Activated T-helper 17 cell treated with anti-CD3 and anti-CD28 coated beads, Interleukin-2, amount 50 U/mL, for 72 hours (primary cell): ENCODE measurements at regions not wholly inside any gene's neighbourhood (a gene's known extent, or its start where the extent isn't known, plus 50 kb on each side); places are given as distances from the start of the nearest gene placed in this dataset.

ENCODE experiments used
- ATAC-seq: fragments of 150-1000 bp; cut with Tn5 transposase; replicated peaks from 2 replicates; pipeline ENCODE4 v1.10.0; 2021; ENCODE audit warnings: mild to moderate bottlenecking, moderate library complexity
- H3K27ac Mint-ChIP-seq: one replicate; pipeline ENCODE4 v1.8.0; 2022; ENCODE audit warnings: mixed read lengths
- H3K27me3 Mint-ChIP-seq: one replicate; pipeline ENCODE4 v1.8.0; 2022; ENCODE audit warnings: mixed read lengths
- H3K36me3 Mint-ChIP-seq: one replicate; pipeline ENCODE4 v1.8.0; 2022; ENCODE audit warnings: low read depth, mild to moderate bottlenecking, mixed read lengths
- H3K4me1 Mint-ChIP-seq: one replicate; pipeline ENCODE4 v1.8.0; 2022; ENCODE audit warnings: mixed read lengths
- H3K4me3 Mint-ChIP-seq: one replicate; pipeline ENCODE4 v1.8.0; 2022; ENCODE audit warnings: mild to moderate bottlenecking, mixed read lengths
- H3K9me3 Mint-ChIP-seq: one replicate; pipeline ENCODE4 v1.8.0; 2022; ENCODE audit warnings: mixed read lengths

- ATAC-seq = no peak
- H3K36me3 Mint-ChIP-seq = no peaks in the 10 kb centered on the region
- no peak overlapping the region for H3K27ac Mint-ChIP-seq
- peaks cover 7% of the 10 kb centered on the region for H3K9me3 Mint-ChIP-seq
- no peak overlapping the region for H3K4me3 Mint-ChIP-seq
- H3K4me1 Mint-ChIP-seq = no peaks in the 10 kb centered on the region
- no peaks in the 10 kb centered on the region for H3K27me3 Mint-ChIP-seq
These were observed 580.1 kb upstream of the ADGRL2 start for GRCh38 chr1:81220614-81221071.

- H3K36me3 Mint-ChIP-seq = no peaks in the 10 kb centered on the region
- no peaks in the 10 kb centered on the region for H3K27me3 Mint-ChIP-seq
- H3K4me3 Mint-ChIP-seq = no peak overlapping the region
- no peak for ATAC-seq
- no peak overlapping the region for H3K27ac Mint-ChIP-seq
- H3K4me1 Mint-ChIP-seq = no peaks in the 10 kb centered on the region
- peaks cover 7% of the 10 kb centered on the region for H3K9me3 Mint-ChIP-seq
These were observed 583.7 kb upstream of the ADGRL2 start for GRCh38 chr1:81217058-81217457.

GRCh38 chr1:81213279-81213678 is 587.5 kb upstream of the ADGRL2 start:
- Mint-ChIP-seq H3K36me3 (no peaks in the 10 kb centered on the region), H3K27ac (no peak overlapping the region), H3K9me3 (peaks cover 6% of the 10 kb centered on the region), H3K27me3 (no peaks in the 10 kb centered on the region), H3K4me3 (no peak overlapping the region), H3K4me1 (no peaks in the 10 kb centered on the region)
- ATAC-seq = no peak

- no peaks in the 10 kb centered on the region for H3K27me3 Mint-ChIP-seq
- ATAC-seq = no peak
- H3K4me3 Mint-ChIP-seq = no peak overlapping the region
- peaks cover 3% of the 10 kb centered on the region for H3K9me3 Mint-ChIP-seq
- H3K27ac Mint-ChIP-seq = no peak overlapping the region
- no peaks in the 10 kb centered on the region for H3K4me1 Mint-ChIP-seq
- H3K36me3 Mint-ChIP-seq = no peaks in the 10 kb centered on the region
These were observed 591.3 kb upstream of the ADGRL2 start for GRCh38 chr1:81209461-81209860.

GRCh38 chr1:81208441-81208840 is 592.3 kb upstream of the ADGRL2 start:
- no peaks in the 10 kb centered on the region for H3K27me3 Mint-ChIP-seq

GRCh38 chr1:81205956-81206355 is 594.8 kb upstream of the ADGRL2 start:
- Mint-ChIP-seq H3K9me3 (peaks cover 4% of the 10 kb centered on the region), H3K4me1 (no peaks in the 10 kb centered on the region), H3K4me3 (no peak overlapping the region), H3K27me3 (no peaks in the 10 kb centered on the region), H3K27ac (no peak overlapping the region), H3K36me3 (no peaks in the 10 kb centered on the region)
- no peak for ATAC-seq

More at GRCh38 chr1:81208441-81208840, 592.3 kb upstream of the ADGRL2 start:
- Mint-ChIP-seq H3K36me3 (no peaks in the 10 kb centered on the region), H3K9me3 (peaks cover 7% of the 10 kb centered on the region), H3K4me1 (no peaks in the 10 kb centered on the region), H3K4me3 (no peak overlapping the region), H3K27ac (no peak overlapping the region)
- no peak for ATAC-seq

DNA sequence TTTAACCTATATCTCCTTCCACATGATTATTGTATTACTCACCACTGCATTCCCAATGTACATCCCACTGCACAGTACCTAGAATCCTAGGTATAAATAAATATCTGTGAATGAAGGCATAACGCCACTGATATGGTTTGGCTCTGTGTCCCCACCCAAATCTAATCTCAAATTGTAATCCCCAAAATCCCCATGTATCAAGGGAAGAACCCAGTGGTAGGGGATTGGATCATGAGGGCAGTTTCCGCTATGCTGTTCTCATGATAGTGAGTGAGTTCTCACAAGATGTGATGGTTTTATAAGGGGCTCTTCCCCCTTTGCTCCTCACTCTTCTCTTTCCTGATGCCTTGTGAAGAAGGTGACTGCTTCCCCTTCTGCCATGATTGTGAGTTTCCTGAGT is 599.0 kb upstream of the ADGRL2 start:
- Mint-ChIP-seq H3K4me3 (no peak overlapping the region), H3K4me1 (no peaks in the 10 kb centered on the region), H3K27me3 (no peaks in the 10 kb centered on the region), H3K9me3 (peaks cover 10% of the 10 kb centered on the region), H3K27ac (no peak overlapping the region), H3K36me3 (no peaks in the 10 kb centered on the region)
- no peak for ATAC-seq

DNA sequence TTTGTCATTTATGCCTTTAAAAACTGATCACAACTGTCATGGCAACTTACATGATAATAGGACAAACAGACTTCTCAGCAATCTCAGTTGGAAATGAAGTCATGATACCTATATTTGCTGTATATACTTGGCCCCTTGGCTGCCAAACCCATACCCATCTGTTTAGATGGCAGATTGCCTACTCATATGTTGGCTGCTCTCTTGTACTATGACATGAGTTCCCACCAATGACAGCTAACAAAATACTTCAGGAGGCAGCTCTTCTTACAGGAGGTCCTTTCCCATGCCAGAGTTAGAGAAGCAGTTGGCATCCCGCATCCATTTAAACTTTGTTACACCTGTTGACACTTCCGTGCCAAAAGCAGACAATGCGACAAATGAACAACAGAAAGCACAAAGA is 603.1 kb upstream of the ADGRL2 start:
- no peaks in the 10 kb centered on the region for H3K36me3 Mint-ChIP-seq
- no peak overlapping the region for H3K4me3 Mint-ChIP-seq
- ATAC-seq = no peak
- no peaks in the 10 kb centered on the region for H3K4me1 Mint-ChIP-seq
- H3K27me3 Mint-ChIP-seq = no peaks in the 10 kb centered on the region
- no peak overlapping the region for H3K27ac Mint-ChIP-seq
- peaks cover 6% of the 10 kb centered on the region for H3K9me3 Mint-ChIP-seq

GRCh38 chr1:81192647-81193642 is 607.8 kb upstream of the ADGRL2 start:
- Mint-ChIP-seq H3K36me3 (no peaks in the 10 kb centered on the region), H3K4me3 (no peak overlapping the region), H3K27me3 (no peaks in the 10 kb centered on the region), H3K4me1 (no peaks in the 10 kb centered on the region), H3K27ac (no peak overlapping the region), H3K9me3 (peaks cover 4% of the 10 kb centered on the region)
- ATAC-seq = no peak

DNA sequence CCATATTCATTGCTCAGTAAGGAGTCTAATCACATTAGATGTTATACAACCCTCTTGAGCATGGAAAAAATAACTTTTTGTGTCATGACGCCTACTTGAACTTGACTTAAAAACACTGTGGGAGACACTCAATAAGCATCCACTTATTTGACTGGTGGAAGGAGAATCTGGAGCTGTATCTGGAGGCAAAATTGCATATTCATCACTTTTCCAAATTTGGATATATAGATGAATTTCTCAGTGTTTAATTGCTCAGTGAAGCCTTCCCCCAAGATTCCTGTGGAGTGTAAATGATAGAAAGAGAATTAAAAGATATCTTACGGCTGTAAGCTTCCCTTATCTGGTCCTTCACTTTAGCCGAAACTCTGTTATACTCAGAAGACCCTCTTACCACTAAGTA is 610.7 kb upstream of the ADGRL2 start:
- H3K36me3 Mint-ChIP-seq = no peaks in the 10 kb centered on the region
- H3K27ac Mint-ChIP-seq = no peak overlapping the region
- no peak for ATAC-seq
- H3K9me3 Mint-ChIP-seq = peaks cover 11% of the 10 kb centered on the region
- no peaks in the 10 kb centered on the region for H3K27me3 Mint-ChIP-seq
- H3K4me1 Mint-ChIP-seq = no peaks in the 10 kb centered on the region
- no peak overlapping the region for H3K4me3 Mint-ChIP-seq

DNA sequence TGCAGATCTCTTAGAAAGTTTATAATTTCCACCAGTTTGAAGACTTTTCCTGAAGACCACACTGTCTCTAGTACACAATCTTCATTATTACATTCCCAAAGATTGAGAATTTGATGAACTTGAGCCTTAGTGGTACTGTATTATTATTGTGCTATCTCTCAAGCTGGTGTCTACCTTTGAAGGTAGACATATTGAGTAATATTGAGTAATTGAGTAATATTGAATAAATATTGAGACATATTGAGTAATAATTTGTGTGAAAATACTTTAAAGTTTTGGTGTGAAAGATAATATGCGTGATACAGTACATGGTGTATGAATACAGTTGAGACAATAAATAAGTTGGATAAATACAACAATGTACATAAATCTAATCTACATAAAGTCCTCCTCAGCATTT is 613.1 kb upstream of the ADGRL2 start:
- no peak overlapping the region for H3K4me3 Mint-ChIP-seq
- ATAC-seq = no peak
- no peaks in the 10 kb centered on the region for H3K4me1 Mint-ChIP-seq
- H3K36me3 Mint-ChIP-seq = no peaks in the 10 kb centered on the region
- no peak overlapping the region for H3K27ac Mint-ChIP-seq
- peaks cover 23% of the 10 kb centered on the region for H3K9me3 Mint-ChIP-seq
- H3K27me3 Mint-ChIP-seq = no peaks in the 10 kb centered on the region

GRCh38 chr1:81186261-81186660 is 614.5 kb upstream of the ADGRL2 start:
- ATAC-seq = no peak
- no peaks in the 10 kb centered on the region for H3K27me3 Mint-ChIP-seq
- H3K4me1 Mint-ChIP-seq = no peaks in the 10 kb centered on the region
- no peaks in the 10 kb centered on the region for H3K36me3 Mint-ChIP-seq
- H3K27ac Mint-ChIP-seq = no peak overlapping the region
- H3K9me3 Mint-ChIP-seq = peaks cover 28% of the 10 kb centered on the region
- H3K4me3 Mint-ChIP-seq = no peak overlapping the region

- Mint-ChIP-seq H3K4me3 (no peak overlapping the region), H3K27ac (no peak overlapping the region), H3K4me1 (no peaks in the 10 kb centered on the region), H3K36me3 (no peaks in the 10 kb centered on the region), H3K9me3 (peaks cover 29% of the 10 kb centered on the region), H3K27me3 (no peaks in the 10 kb centered on the region)
- ATAC-seq = no peak
These were observed 617.2 kb upstream of the ADGRL2 start for GRCh38 chr1:81183553-81183952.

GRCh38 chr1:81183051-81183450 is 617.7 kb upstream of the ADGRL2 start:
- peaks cover 29% of the 10 kb centered on the region for H3K9me3 Mint-ChIP-seq
- H3K4me1 Mint-ChIP-seq = no peaks in the 10 kb centered on the region
- no peak overlapping the region for H3K4me3 Mint-ChIP-seq
- H3K27me3 Mint-ChIP-seq = no peaks in the 10 kb centered on the region
- no peak overlapping the region for H3K27ac Mint-ChIP-seq
- no peaks in the 10 kb centered on the region for H3K36me3 Mint-ChIP-seq
- ATAC-seq = no peak

- no peaks in the 10 kb centered on the region for H3K4me1 Mint-ChIP-seq
These were observed 621.5 kb upstream of the ADGRL2 start for GRCh38 chr1:81179242-81179641.

More at GRCh38 chr1:81179242-81179641, 621.5 kb upstream of the ADGRL2 start:
- ATAC-seq = no peak
- Mint-ChIP-seq H3K27me3 (no peaks in the 10 kb centered on the region), H3K36me3 (no peaks in the 10 kb centered on the region), H3K27ac (no peak overlapping the region), H3K4me3 (no peak overlapping the region), H3K9me3 (peaks cover 21% of the 10 kb centered on the region)
